ENCODE measurements at regions not wholly inside any gene's neighbourhood (a gene's known extent, or its start where the extent isn't known, plus 50 kb on each side); places are given as distances from the start of the nearest gene placed in this dataset.

GRCh38 chr1:25103164-25103795 lies 129.0 kb downstream of the SYF2 start:
- no peak for DNase-seq

GRCh38 chr1:25100151-25100833 lies 132.0 kb downstream of the SYF2 start:
- DNase-seq, result no peak

- no peak for DNase-seq
Measured at GRCh38 chr1:25099343-25099951, 132.9 kb downstream of the SYF2 start.

DNA sequence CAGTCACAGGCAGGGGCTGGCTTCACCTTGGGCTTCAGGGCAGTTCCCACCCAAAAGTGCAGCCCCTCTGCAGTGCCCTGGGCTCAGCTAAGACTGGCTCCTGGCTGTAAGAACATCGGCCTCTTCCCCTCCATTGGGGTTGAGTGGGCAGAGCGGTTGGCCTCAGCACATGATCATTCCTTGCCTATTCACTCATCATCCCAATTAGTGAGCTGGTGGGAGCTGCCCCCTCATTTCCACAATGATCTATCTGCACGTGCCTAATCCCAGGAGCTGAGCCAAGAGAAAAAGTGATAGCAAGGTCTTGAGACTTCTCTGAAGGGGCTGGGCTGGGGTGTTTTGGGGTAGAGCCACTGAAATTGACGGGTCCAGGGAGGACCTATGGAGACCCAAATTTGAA lies 133.6 kb downstream of the SYF2 start:
- no peak for DNase-seq

- no peak for DNase-seq
Measured at GRCh38 chr1:25096307-25097150, 135.8 kb downstream of the SYF2 start.

- no peak for DNase-seq
Measured at GRCh38 chr1:25095635-25096200, 136.6 kb downstream of the SYF2 start.

- no peak for DNase-seq
Measured at GRCh38 chr1:25094995-25095394, 137.3 kb downstream of the SYF2 start.

DNA sequence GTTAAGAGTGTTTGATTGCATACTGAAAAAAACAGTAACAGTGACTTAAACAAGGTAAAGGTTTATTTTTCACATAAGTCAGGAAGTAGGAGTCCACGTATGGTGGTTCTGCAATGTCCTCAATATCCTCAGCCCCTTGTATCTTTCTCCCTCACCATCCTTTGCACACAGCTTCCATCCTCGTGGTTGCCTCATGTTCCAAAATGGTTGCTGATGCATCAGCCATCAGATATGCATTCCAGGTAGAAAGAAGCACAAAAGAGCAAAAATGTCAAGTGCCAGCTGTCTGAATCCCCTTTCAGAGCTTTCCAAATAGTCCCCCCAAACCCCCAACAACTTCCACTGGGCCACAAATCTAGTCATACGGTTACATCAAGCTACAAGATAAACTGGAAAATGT lies 138.1 kb downstream of the SYF2 start:
- no peak for DNase-seq

- no peak for DNase-seq
Measured at GRCh38 chr1:25091658-25092057, 140.6 kb downstream of the SYF2 start.

DNA sequence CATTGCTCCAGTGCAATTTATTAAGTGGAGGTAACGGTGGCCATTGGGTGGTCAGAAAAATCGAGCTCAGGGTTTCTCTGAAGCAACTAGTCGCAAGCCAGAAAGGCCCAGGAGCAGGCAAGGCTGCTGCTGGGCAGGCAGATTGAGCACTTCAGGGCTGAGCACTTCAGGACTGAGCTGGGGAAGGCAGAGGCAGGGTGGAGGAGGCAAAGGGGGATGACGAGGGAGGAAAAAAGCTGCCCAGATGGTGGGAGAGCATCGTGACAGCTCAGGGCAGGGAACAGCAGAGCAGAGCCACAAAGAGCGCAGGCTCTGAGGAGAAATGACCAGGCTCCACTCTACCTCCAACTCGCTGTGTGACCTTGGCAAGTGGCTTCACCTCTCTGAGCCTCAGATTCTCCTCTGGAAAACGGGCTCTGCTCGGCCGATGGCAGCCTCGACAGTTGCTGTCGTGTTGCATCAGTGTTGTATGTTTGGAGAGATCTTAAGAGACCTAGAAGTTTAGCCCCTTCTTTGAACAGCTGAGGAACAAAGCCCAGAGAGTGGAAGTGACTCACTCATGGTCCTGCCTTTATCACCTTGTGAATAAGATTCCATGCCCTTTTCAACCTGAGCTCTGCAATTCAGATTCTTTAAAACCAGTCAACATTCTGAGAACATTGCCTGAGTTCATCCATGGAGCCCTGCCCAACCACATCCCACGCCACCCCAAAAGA lies 141.4 kb downstream of the SYF2 start:
- DNase-seq, result no peak

DNA sequence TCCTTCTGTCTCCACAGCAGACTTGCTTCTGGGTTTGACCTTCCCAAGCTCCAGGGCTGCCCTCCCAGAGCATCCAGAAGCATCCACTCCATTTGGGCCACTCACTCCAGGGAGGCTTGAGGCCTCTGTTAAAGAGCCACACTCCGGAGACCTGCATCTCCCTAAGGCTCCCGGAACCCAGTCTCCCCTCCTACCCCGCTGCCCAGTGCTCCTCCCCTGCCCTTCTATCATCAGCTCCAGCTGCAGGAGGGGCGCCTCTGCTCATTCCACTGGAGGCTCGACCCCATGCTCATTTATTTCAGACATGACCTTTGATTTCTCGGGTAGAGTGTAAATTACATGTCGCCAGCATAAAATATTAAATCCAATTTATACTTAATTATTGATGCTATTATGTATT lies 142.5 kb downstream of the SYF2 start:
- no peak for DNase-seq

- DNase-seq, result no peak
Measured at GRCh38 chr1:25088946-25089345, 143.4 kb downstream of the SYF2 start.

GRCh38 chr1:25088180-25088701 lies 144.1 kb downstream of the SYF2 start:
- no peak for DNase-seq

- no peak for DNase-seq
Measured at GRCh38 chr1:25086518-25087079, 145.7 kb downstream of the SYF2 start.

DNA sequence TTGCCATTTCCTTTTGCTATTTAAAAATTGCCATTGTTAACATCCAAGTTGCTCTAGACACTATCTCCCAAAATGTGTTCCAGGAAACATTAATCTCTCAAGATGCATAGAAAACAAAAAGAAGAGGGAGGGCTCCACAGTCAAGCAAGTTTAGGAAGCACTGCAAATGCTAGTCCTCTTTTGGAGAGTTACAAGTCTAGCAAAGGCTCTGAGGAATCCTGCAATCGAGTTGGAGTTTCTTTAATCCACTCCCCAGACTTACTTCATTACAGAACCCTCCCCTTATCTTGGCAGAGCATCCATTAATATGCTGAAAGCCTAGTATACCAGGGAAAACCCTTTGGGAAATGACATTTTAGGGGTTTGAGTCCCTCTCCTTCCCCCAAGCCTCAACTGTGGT lies 147.9 kb downstream of the SYF2 start:
- no peak for DNase-seq

- no peak for DNase-seq
Measured at GRCh38 chr1:25083481-25084345, 148.6 kb downstream of the SYF2 start.

- no peak for DNase-seq
Measured at GRCh38 chr1:25082995-25083394, 149.3 kb downstream of the SYF2 start.

DNA sequence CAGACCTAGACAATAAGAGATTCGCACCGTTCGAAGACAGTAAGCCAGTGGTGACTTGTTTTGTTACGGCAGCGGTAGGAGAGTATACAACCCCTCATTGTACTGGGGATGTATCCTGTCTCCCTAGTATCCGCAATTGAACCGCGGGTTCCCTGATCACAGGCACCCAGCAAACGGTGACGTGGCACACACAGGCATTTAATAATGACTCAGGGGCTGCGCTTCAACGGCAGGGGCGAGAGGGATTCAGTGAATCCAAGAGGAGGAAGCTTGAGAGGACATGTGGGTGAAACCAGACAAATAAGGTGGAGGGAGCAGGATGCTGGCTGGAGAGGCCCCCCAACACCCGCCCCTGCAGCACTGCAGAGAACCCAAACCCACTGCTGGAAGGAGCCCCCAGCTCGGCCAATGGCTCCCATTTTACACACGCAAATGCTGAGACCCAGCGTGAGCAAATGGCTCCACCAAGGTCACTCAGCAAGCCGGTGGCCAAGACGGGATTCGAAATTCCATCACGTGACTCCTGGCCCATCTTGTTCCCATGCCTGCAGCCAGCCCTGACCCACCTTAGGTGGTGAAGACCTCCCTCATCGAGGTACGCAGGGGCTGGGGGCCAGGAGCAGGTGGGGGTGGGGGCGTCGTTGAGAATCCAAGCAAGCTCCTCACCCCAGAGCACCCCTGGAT lies 149.9 kb downstream of the SYF2 start:
- no peak for DNase-seq

- no peak for DNase-seq
Measured at GRCh38 chr1:25081496-25081895, 150.8 kb downstream of the SYF2 start.
